HEK293 (cell line): ENCODE measurements at regions not wholly inside any gene's neighbourhood (a gene's known extent, or its start where the extent isn't known, plus 50 kb on each side); places are given as distances from the start of the nearest gene placed in this dataset.

ENCODE experiments used
- ATF2 ChIP-seq: fragments of 450-650 bp; formaldehyde crosslinking; IDR thresholded peaks from 2 replicates; pipeline ENCODE4 v1.5.1; 2016; ENCODE audit warnings: missing biosample characterization, missing genetic modification characterization, low read depth
- CTCF ChIP-seq: fragments of 450-650 bp; formaldehyde crosslinking; IDR thresholded peaks from 2 replicates; pipeline ENCODE4 v1.5.1; 2016; ENCODE audit warnings: missing biosample characterization, missing genetic modification characterization
- GLI4 ChIP-seq: fragments of 450-650 bp; formaldehyde crosslinking; IDR thresholded peaks from 2 replicates; pipeline ENCODE4 v1.5.1; 2016; ENCODE audit warnings: missing biosample characterization, missing genetic modification characterization
- HOXA7 ChIP-seq: sonication (generic); formaldehyde crosslinking; IDR thresholded peaks from 2 replicates; pipeline ENCODE4 v1.8.1; 2022; ENCODE audit warnings: missing genetic modification reagents, borderline replicate concordance
- REST ChIP-seq: fragments of 450-650 bp; formaldehyde crosslinking; IDR thresholded peaks from 2 replicates; pipeline ENCODE4 v1.5.1; 2016; ENCODE audit warnings: missing biosample characterization, missing genetic modification characterization
- SCRT1 ChIP-seq: fragments of 450-650 bp; formaldehyde crosslinking; IDR thresholded peaks from 2 replicates; pipeline ENCODE4 v1.5.1; 2016; ENCODE audit warnings: missing biosample characterization, missing genetic modification characterization, borderline replicate concordance
- ZFHX2 ChIP-seq: fragments of 450-650 bp; formaldehyde crosslinking; conservative IDR thresholded peaks from 2 replicates; pipeline ENCODE4 v1.5.1; 2016; ENCODE audit warnings: missing biosample characterization, missing genetic modification characterization
- ZNF362 ChIP-seq: fragments of 450-650 bp; formaldehyde crosslinking; IDR thresholded peaks from 2 replicates; pipeline ENCODE4 v1.5.1; 2016; ENCODE audit warnings: missing biosample characterization, missing genetic modification characterization
- ZNF510 ChIP-seq: fragments of 450-650 bp; formaldehyde crosslinking; IDR thresholded peaks from 2 replicates; pipeline ENCODE4 v1.5.1; 2018; ENCODE audit warnings: mild to moderate bottlenecking, missing genetic modification characterization, missing biosample characterization; ENCODE audit not compliant: insufficient replicate concordance
- ZNF610 ChIP-seq: fragments of 450-650 bp; formaldehyde crosslinking; IDR thresholded peaks from 2 replicates; pipeline ENCODE4 v1.5.1; 2016; ENCODE audit warnings: missing biosample characterization, missing genetic modification characterization, borderline replicate concordance
- ZNF707 ChIP-seq: fragments of 450-650 bp; formaldehyde crosslinking; IDR thresholded peaks from 2 replicates; pipeline ENCODE4 v1.5.1; 2016; ENCODE audit warnings: missing biosample characterization, missing genetic modification characterization
- ZNF76 ChIP-seq: fragments of 450-650 bp; formaldehyde crosslinking; IDR thresholded peaks from 2 replicates; pipeline ENCODE4; 2016; ENCODE audit warnings: low read depth, missing biosample characterization, missing genetic modification characterization, borderline replicate concordance
- ZNF785 ChIP-seq: fragments of 450-650 bp; formaldehyde crosslinking; IDR thresholded peaks from 2 replicates; pipeline ENCODE4 v1.5.1; 2016; ENCODE audit warnings: missing biosample characterization, missing genetic modification characterization

GRCh38 chr16:80056324-80056723, 455.8 kb upstream of the MAF start:
- TF ChIP-seq CTCF (no peak), ZNF610 (tag by site-specific recombination) (no peak), GLI4 (no peak), ATF2 (no peak), ZFHX2 (tag by site-specific recombination) (no peak), REST (tag by site-specific recombination) (no peak), ZNF76 (tag by site-specific recombination) (no peak), ZNF362 (tag by site-specific recombination) (no peak), ZNF707 (tag by site-specific recombination) (no peak), HOXA7 (CRISPR knock-in tag) (no peak), ZNF510 (tag by site-specific recombination) (no peak), SCRT1 (tag by site-specific recombination) (no peak), ZNF785 (tag by site-specific recombination) (no peak)
